ENCODE measurements at regions not wholly inside any gene's neighbourhood (a gene's known extent, or its start where the extent isn't known, plus 50 kb on each side); places are given as distances from the start of the nearest gene placed in this dataset.

- TF ChIP-seq, protein P1, sequence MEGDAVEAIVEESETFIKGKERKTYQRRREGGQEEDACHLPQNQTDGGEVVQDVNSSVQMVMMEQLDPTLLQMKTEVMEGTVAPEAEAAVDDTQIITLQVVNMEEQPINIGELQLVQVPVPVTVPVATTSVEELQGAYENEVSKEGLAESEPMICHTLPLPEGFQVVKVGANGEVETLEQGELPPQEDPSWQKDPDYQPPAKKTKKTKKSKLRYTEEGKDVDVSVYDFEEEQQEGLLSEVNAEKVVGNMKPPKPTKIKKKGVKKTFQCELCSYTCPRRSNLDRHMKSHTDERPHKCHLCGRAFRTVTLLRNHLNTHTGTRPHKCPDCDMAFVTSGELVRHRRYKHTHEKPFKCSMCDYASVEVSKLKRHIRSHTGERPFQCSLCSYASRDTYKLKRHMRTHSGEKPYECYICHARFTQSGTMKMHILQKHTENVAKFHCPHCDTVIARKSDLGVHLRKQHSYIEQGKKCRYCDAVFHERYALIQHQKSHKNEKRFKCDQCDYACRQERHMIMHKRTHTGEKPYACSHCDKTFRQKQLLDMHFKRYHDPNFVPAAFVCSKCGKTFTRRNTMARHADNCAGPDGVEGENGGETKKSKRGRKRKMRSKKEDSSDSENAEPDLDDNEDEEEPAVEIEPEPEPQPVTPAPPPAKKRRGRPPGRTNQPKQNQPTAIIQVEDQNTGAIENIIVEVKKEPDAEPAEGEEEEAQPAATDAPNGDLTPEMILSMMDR (IDR thresholded peaks at IDR 0.05; ENCODE audit: unreplicated experiment) = no peak
- H3K27me3 Mint-ChIP-seq (ENCODE audit: unreplicated experiment) = no peaks in the 10 kb centered on the region
- BruUV-seq (replicated peaks) = no TSS peak
- H3K36me3 Mint-ChIP-seq (ENCODE audit: insufficient read depth, unreplicated experiment) = no peaks in the 10 kb centered on the region
- no peak for DNase-seq
- no peaks in the 10 kb centered on the region for H3K4me1 Mint-ChIP-seq (ENCODE audit: low read depth, unreplicated experiment)
- intact Hi-C loops (cut with micrococcal nuclease; ENCODE audit: unreplicated experiment) = no loop called here
- CTCF ChIA-PET = no interaction called here
- H3K27ac Mint-ChIP-seq (ENCODE audit: unreplicated experiment) = no peak overlapping the region
- H3K4me3 Mint-ChIP-seq (ENCODE audit: low read depth, unreplicated experiment) = no peak overlapping the region
- no peaks in the 10 kb centered on the region for H3K9me3 Mint-ChIP-seq (ENCODE audit: low read depth, unreplicated experiment)
Measured at GRCh38 chrX:123036401-123036800, 147.7 kb upstream of the GRIA3 start.

- TF ChIP-seq, protein P1 (IDR thresholded peaks at IDR 0.05; ENCODE audit: unreplicated experiment) = no peak
- no peaks in the 10 kb centered on the region for H3K27me3 Mint-ChIP-seq (ENCODE audit: unreplicated experiment)
- CTCF ChIA-PET = no interaction called here
- H3K36me3 Mint-ChIP-seq (ENCODE audit: insufficient read depth, unreplicated experiment) = no peaks in the 10 kb centered on the region
- H3K27ac Mint-ChIP-seq (ENCODE audit: unreplicated experiment) = no peak overlapping the region
- H3K9me3 Mint-ChIP-seq (ENCODE audit: low read depth, unreplicated experiment) = peaks cover 2% of the 10 kb centered on the region
- H3K4me1 Mint-ChIP-seq (ENCODE audit: low read depth, unreplicated experiment) = no peaks in the 10 kb centered on the region
- no peak for DNase-seq
- intact Hi-C loops (cut with micrococcal nuclease; ENCODE audit: unreplicated experiment) = no loop called here
- BruUV-seq (replicated peaks) = no TSS peak
- no peak overlapping the region for H3K4me3 Mint-ChIP-seq (ENCODE audit: low read depth, unreplicated experiment)
Measured at GRCh38 chrX:123049071-123049625, 134.9 kb upstream of the GRIA3 start.

- H3K4me3 Mint-ChIP-seq (ENCODE audit: low read depth, unreplicated experiment) = no peak overlapping the region
- BruUV-seq (replicated peaks) = no TSS peak
- no peak for DNase-seq
- no peak overlapping the region for H3K27ac Mint-ChIP-seq (ENCODE audit: unreplicated experiment)
- CTCF ChIA-PET = no interaction called here
- no peaks in the 10 kb centered on the region for H3K36me3 Mint-ChIP-seq (ENCODE audit: insufficient read depth, unreplicated experiment)
- no peaks in the 10 kb centered on the region for H3K4me1 Mint-ChIP-seq (ENCODE audit: low read depth, unreplicated experiment)
- TF ChIP-seq, protein P1 (IDR thresholded peaks at IDR 0.05; ENCODE audit: unreplicated experiment) = no peak
- H3K9me3 Mint-ChIP-seq (ENCODE audit: low read depth, unreplicated experiment) = no peaks in the 10 kb centered on the region
- intact Hi-C loops (cut with micrococcal nuclease; ENCODE audit: unreplicated experiment) = no loop called here
- no peaks in the 10 kb centered on the region for H3K27me3 Mint-ChIP-seq (ENCODE audit: unreplicated experiment)
Measured at GRCh38 chrX:123060986-123061385, 123.1 kb upstream of the GRIA3 start.

GRCh38 chrX:123064053-123064452 lies 120.0 kb upstream of the GRIA3 start:
- CTCF ChIA-PET = interaction anchor here (0.8 kb wide), 1 partner anchor 402 kb away, joined by 7 read pairs; no protein-coding TSS in a partner anchor
- H3K4me1 Mint-ChIP-seq (ENCODE audit: low read depth, unreplicated experiment) = no peaks in the 10 kb centered on the region
- intact Hi-C loops (cut with micrococcal nuclease; ENCODE audit: unreplicated experiment) = no loop called here
- no peaks in the 10 kb centered on the region for H3K9me3 Mint-ChIP-seq (ENCODE audit: low read depth, unreplicated experiment)
- TF ChIP-seq, protein P1 (IDR thresholded peaks at IDR 0.05; ENCODE audit: unreplicated experiment) = no peak
- no peak overlapping the region for H3K4me3 Mint-ChIP-seq (ENCODE audit: low read depth, unreplicated experiment)
- H3K27ac Mint-ChIP-seq (ENCODE audit: unreplicated experiment) = no peak overlapping the region
- no peak for DNase-seq
- no TSS peak for BruUV-seq (replicated peaks)
- no peaks in the 10 kb centered on the region for H3K36me3 Mint-ChIP-seq (ENCODE audit: insufficient read depth, unreplicated experiment)
- no peaks in the 10 kb centered on the region for H3K27me3 Mint-ChIP-seq (ENCODE audit: unreplicated experiment)
